ENCODE measurements at regions not wholly inside any gene's neighbourhood (a gene's known extent, or its start where the extent isn't known, plus 50 kb on each side); places are given as distances from the start of the nearest gene placed in this dataset.

GRCh38 chr11:25535467-25536272 is 796.3 kb upstream of the ANO3 start:
- TF ChIP-seq POLR2AphosphoS5 (IDR thresholded peaks at IDR 0.05) = peak in 3 of 4 donors; percentile 44 to 56 (median 52)
- TF ChIP-seq POLR2A (IDR thresholded peaks at IDR 0.05) = no peak
- TF ChIP-seq CTCF (IDR thresholded peaks at IDR 0.05) = no peak
